Liver (tissue), 8 donors: ENCODE measurements at regions not wholly inside any gene's neighbourhood (a gene's known extent, or its start where the extent isn't known, plus 50 kb on each side); places are given as distances from the start of the nearest gene placed in this dataset.

Experiments used
- DNase-seq: peaks from one replicate; pipeline ENCODE4 v3.0.0-alpha.2; 2017; ENCODE audit warnings: low spot score
- H3K27ac ChIP-seq, 2 donors: one replicate each; pipeline ENCODE4 v1.7.0; 2013; ENCODE audit warnings: inconsistent platforms in 2 of 2, low read length in 2 of 2, control low read depth in 1 of 2, low read depth in 1 of 2, mild to moderate bottlenecking in 1 of 2
- H3K27me3 ChIP-seq, 4 donors: one replicate each; pipeline versions ENCODE4 v1.6.1 to v1.7.0; 2013; ENCODE audit warnings: low read length in 3 of 4, inconsistent platforms in 1 of 4, mild to moderate bottlenecking in 1 of 4, moderate library complexity in 1 of 4; ENCODE audit not compliant: control insufficient read depth in 4 of 4, insufficient read depth in 4 of 4
- H3K36me3 ChIP-seq, 4 donors: one replicate each; pipeline versions ENCODE4 v1.6.1 to v1.7.0; 2013; ENCODE audit warnings: low read length in 3 of 4, mild to moderate bottlenecking in 3 of 4, low read depth in 1 of 4, moderate library complexity in 1 of 4; ENCODE audit not compliant: control insufficient read depth in 4 of 4, insufficient read depth in 3 of 4
- H3K4me1 ChIP-seq, 4 donors: one replicate each; pipeline versions ENCODE4 v1.6.1 to v1.7.0; 2013; ENCODE audit warnings: low read length in 3 of 4, mild to moderate bottlenecking in 3 of 4, moderate library complexity in 1 of 4; ENCODE audit not compliant: control insufficient read depth in 4 of 4, insufficient read depth in 4 of 4
- H3K4me3 ChIP-seq, 3 donors: one replicate each; pipeline versions ENCODE4 v1.6.1 to v1.7.0; 2013; ENCODE audit warnings: low read length in 3 of 3, control low read depth in 1 of 3, low read depth in 1 of 3, mild to moderate bottlenecking in 1 of 3
- H3K9ac ChIP-seq, 2 donors: one replicate each; pipeline ENCODE4 v1.7.0; 2013; ENCODE audit warnings: low read length in 2 of 2, mild to moderate bottlenecking in 2 of 2, moderate library complexity in 2 of 2, control low read depth in 1 of 2, low read depth in 1 of 2
- H3K9me3 ChIP-seq, 4 donors: one replicate each; pipeline versions ENCODE4 v1.6.1 to v1.7.0; 2013; ENCODE audit warnings: low read length in 3 of 4; ENCODE audit not compliant: control insufficient read depth in 4 of 4
- EGR1 ChIP-seq, 2 donors: IDR thresholded peaks; 2 replicates each; pipeline ENCODE4 v1.6.1; 2016 to 2018; ENCODE audit warnings: antibody characterized with exemption in 2 of 2, low read depth in 2 of 2
- FOXA1 ChIP-seq: IDR thresholded peaks from 2 replicates; pipeline ENCODE4 v1.6.1; 2016; ENCODE audit warnings: antibody characterized with exemption
- FOXA2 ChIP-seq: IDR thresholded peaks from 2 replicates; pipeline ENCODE4 v1.6.1; 2016; ENCODE audit warnings: antibody characterized with exemption
- GABPA ChIP-seq, 2 donors: IDR thresholded peaks in 1 of 2; conservative IDR thresholded peaks in 1 of 2; 2 replicates each; pipeline ENCODE4 v1.6.1; 2016; ENCODE audit warnings: antibody characterized with exemption in 2 of 2, mild to moderate bottlenecking in 1 of 2, moderate library complexity in 1 of 2
- HNF4A ChIP-seq, 2 donors: conservative IDR thresholded peaks; 2 replicates each; pipeline ENCODE4 v1.6.1; 2016; ENCODE audit warnings: antibody characterized with exemption in 2 of 2, mild to moderate bottlenecking in 2 of 2
- HNF4G ChIP-seq: IDR thresholded peaks from 2 replicates; pipeline ENCODE4 v1.6.1; 2016; ENCODE audit warnings: antibody characterized with exemption
- JUND ChIP-seq, 2 donors: IDR thresholded peaks; 2 replicates each; pipeline ENCODE4 v1.6.1; 2016; ENCODE audit warnings: antibody characterized with exemption in 2 of 2
- NR2F2 ChIP-seq: IDR thresholded peaks from 2 replicates; pipeline ENCODE4 v1.6.1; 2016; ENCODE audit warnings: antibody characterized with exemption
- RAD21 ChIP-seq, 2 donors: IDR thresholded peaks; 2 replicates each; pipeline ENCODE4 v1.6.1; 2016; ENCODE audit warnings: antibody characterized with exemption in 2 of 2, mild to moderate bottlenecking in 2 of 2
- RXRA ChIP-seq, 2 donors: IDR thresholded peaks; 2 replicates each; pipeline ENCODE4 v1.6.1; 2017 to 2018; ENCODE audit warnings: antibody characterized with exemption in 2 of 2, mild to moderate bottlenecking in 1 of 2
- SP1 ChIP-seq: IDR thresholded peaks from 2 replicates; pipeline ENCODE4 v1.6.1; 2018; ENCODE audit warnings: antibody characterized with exemption, mild to moderate bottlenecking
- TAF1 ChIP-seq: conservative IDR thresholded peaks from 2 replicates; pipeline ENCODE4 v1.6.1; 2016; ENCODE audit warnings: antibody characterized with exemption, mild to moderate bottlenecking
- YY1 ChIP-seq: IDR thresholded peaks from 2 replicates; pipeline ENCODE4 v1.6.1; 2016; ENCODE audit warnings: antibody characterized with exemption, mild to moderate bottlenecking
- WGBS: extraction: QIAGEN DNeasy Blood & Tissue Kit; methylation state at CpG from one replicate; pipeline ENCODE4 v1.1.7; 2013; 5-methylcytosine and 5-hydroxymethylcytosine counted together
- TF ChIP-seq, protein P1 (sequence below): IDR thresholded peaks from 2 replicates; pipeline ENCODE4 v1.6.1; 2016; ENCODE audit warnings: antibody characterized with exemption
- TF ChIP-seq, protein P2 (sequence below): fragments of 150-350 bp; IDR thresholded peaks from 2 replicates; pipeline ENCODE4 v1.5.1; 2017; ENCODE audit warnings: improper control_type of control experiment, low read depth, low read length; ENCODE audit not compliant: missing input control
- TF ChIP-seq, protein P3 (sequence below): IDR thresholded peaks from 2 replicates; pipeline ENCODE4 v1.6.1; 2016; ENCODE audit warnings: antibody characterized with exemption
- TF ChIP-seq, protein P4 (sequence below): IDR thresholded peaks from 2 replicates; pipeline ENCODE4 v1.6.1; 2016; ENCODE audit warnings: antibody characterized with exemption, mild to moderate bottlenecking
- TF ChIP-seq, protein P5 (sequence below): IDR thresholded peaks from 2 replicates; pipeline ENCODE4 v1.6.1; 2016; ENCODE audit warnings: antibody characterized with exemption
- donor health status: healthy.
- donor health status: healthy.
- donor health status: healthy.
- donor health status: healthy.
- donor health status: healthy.

DNA sequence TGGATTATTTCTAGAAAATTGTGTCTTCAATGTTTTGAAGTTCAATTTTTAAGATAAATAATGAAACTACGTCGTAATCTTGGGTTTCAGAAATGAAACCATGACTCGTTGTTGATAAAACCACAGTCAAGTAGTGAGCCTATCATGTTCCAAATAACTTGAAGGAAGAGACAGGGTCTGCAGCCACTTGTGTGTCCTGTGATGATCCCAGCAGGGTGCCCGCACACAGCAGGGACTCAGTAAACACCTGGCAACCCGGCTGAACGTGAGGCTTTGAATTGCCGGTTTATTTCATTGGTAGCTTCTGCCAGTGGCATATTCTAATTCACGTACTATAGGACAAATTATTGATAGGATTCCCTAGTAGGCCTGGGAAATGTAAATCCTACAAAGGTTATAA, 679.6 kb downstream of the IRX1 start:
- H3K4me1 ChIP-seq = no peaks in the 10 kb centered on the region
- no peak for DNase-seq
- TF ChIP-seq EGR1 (IDR thresholded peaks at IDR 0.05; ENCODE audit: low read depth in 2 of 2) (no peak), HNF4G (no peak), SP1 (no peak), HNF4A (conservative IDR thresholded peaks at IDR 0.05) (no peak), YY1 (no peak), JUND (IDR thresholded peaks at IDR 0.05) (no peak), NR2F2 (no peak), TAF1 (no peak), RXRA (IDR thresholded peaks at IDR 0.05) (no peak), RAD21 (IDR thresholded peaks at IDR 0.05) (no peak)
- TF ChIP-seq, protein P1, sequence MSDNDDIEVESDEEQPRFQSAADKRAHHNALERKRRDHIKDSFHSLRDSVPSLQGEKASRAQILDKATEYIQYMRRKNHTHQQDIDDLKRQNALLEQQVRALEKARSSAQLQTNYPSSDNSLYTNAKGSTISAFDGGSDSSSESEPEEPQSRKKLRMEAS = no peak
- TF ChIP-seq, protein P2, sequence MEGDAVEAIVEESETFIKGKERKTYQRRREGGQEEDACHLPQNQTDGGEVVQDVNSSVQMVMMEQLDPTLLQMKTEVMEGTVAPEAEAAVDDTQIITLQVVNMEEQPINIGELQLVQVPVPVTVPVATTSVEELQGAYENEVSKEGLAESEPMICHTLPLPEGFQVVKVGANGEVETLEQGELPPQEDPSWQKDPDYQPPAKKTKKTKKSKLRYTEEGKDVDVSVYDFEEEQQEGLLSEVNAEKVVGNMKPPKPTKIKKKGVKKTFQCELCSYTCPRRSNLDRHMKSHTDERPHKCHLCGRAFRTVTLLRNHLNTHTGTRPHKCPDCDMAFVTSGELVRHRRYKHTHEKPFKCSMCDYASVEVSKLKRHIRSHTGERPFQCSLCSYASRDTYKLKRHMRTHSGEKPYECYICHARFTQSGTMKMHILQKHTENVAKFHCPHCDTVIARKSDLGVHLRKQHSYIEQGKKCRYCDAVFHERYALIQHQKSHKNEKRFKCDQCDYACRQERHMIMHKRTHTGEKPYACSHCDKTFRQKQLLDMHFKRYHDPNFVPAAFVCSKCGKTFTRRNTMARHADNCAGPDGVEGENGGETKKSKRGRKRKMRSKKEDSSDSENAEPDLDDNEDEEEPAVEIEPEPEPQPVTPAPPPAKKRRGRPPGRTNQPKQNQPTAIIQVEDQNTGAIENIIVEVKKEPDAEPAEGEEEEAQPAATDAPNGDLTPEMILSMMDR = no peak
- WGBS = 41% methylated on average over 8 of the region's 8 CpGs
- no peak overlapping the region for H3K9ac ChIP-seq
- no peaks in the 10 kb centered on the region for H3K27me3 ChIP-seq
- no peak overlapping the region for H3K27ac ChIP-seq
- H3K4me3 ChIP-seq = no peak overlapping the region
- no peaks in the 10 kb centered on the region for H3K36me3 ChIP-seq
- H3K9me3 ChIP-seq = peaks cover 1 to 5% (median 2%) of the 10 kb centered on the region in 4 donors

DNA sequence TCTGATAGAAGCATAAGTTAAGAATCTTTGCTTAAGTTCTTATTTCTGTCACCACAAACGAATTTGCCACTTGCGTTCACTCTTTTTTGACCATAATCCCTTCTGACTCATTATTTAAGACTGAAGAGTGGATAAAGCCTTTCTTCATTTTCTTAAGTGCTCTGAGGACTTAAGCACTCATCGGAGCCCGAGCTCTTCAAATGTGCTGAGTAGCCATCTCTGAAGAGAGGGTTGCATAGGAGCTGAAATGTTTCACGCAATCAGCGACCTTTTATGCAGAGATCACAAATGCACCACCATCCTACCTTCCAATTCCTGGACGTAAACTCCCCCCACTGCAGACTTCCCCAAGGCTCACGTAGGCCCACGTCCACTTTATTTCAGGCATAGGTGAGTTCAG, 699.2 kb downstream of the IRX1 start:
- H3K9me3 ChIP-seq = peaks cover 0 to 1% (median 0%) of the 10 kb centered on the region in 4 donors
- 67% methylated on average over 9 of the region's 9 CpGs for WGBS
- H3K27ac ChIP-seq = no peak overlapping the region
- H3K4me3 ChIP-seq = no peak overlapping the region
- H3K27me3 ChIP-seq = peaks cover 0 to 3% (median 0%) of the 10 kb centered on the region in 4 donors
- H3K4me1 ChIP-seq = no peaks in the 10 kb centered on the region
- H3K36me3 ChIP-seq = no peaks in the 10 kb centered on the region
- no peak for DNase-seq
- TF ChIP-seq EGR1 (IDR thresholded peaks at IDR 0.05; ENCODE audit: low read depth in 2 of 2) = no peak
- no peak for TF ChIP-seq FOXA1
- TF ChIP-seq HNF4A (conservative IDR thresholded peaks at IDR 0.05) = no peak
- no peak for TF ChIP-seq YY1
- TF ChIP-seq, protein P3, sequence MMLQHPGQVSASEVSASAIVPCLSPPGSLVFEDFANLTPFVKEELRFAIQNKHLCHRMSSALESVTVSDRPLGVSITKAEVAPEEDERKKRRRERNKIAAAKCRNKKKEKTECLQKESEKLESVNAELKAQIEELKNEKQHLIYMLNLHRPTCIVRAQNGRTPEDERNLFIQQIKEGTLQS = no peak
- TF ChIP-seq, protein P4, sequence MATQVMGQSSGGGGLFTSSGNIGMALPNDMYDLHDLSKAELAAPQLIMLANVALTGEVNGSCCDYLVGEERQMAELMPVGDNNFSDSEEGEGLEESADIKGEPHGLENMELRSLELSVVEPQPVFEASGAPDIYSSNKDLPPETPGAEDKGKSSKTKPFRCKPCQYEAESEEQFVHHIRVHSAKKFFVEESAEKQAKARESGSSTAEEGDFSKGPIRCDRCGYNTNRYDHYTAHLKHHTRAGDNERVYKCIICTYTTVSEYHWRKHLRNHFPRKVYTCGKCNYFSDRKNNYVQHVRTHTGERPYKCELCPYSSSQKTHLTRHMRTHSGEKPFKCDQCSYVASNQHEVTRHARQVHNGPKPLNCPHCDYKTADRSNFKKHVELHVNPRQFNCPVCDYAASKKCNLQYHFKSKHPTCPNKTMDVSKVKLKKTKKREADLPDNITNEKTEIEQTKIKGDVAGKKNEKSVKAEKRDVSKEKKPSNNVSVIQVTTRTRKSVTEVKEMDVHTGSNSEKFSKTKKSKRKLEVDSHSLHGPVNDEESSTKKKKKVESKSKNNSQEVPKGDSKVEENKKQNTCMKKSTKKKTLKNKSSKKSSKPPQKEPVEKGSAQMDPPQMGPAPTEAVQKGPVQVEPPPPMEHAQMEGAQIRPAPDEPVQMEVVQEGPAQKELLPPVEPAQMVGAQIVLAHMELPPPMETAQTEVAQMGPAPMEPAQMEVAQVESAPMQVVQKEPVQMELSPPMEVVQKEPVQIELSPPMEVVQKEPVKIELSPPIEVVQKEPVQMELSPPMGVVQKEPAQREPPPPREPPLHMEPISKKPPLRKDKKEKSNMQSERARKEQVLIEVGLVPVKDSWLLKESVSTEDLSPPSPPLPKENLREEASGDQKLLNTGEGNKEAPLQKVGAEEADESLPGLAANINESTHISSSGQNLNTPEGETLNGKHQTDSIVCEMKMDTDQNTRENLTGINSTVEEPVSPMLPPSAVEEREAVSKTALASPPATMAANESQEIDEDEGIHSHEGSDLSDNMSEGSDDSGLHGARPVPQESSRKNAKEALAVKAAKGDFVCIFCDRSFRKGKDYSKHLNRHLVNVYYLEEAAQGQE = no peak
- TF ChIP-seq NR2F2 = no peak
- TF ChIP-seq FOXA2 = no peak
- no peak for TF ChIP-seq TAF1
- no peak for TF ChIP-seq GABPA (IDR thresholded peaks at IDR 0.05 in 1 of 2, conservative IDR thresholded peaks at IDR 0.05 in 1 of 2)
- TF ChIP-seq JUND (IDR thresholded peaks at IDR 0.05) = no peak
- TF ChIP-seq HNF4G = no peak
- TF ChIP-seq RAD21 (IDR thresholded peaks at IDR 0.05) = no peak
- no peak for TF ChIP-seq RXRA (IDR thresholded peaks at IDR 0.05)
- TF ChIP-seq, protein P2 = no peak
- TF ChIP-seq, protein P5, sequence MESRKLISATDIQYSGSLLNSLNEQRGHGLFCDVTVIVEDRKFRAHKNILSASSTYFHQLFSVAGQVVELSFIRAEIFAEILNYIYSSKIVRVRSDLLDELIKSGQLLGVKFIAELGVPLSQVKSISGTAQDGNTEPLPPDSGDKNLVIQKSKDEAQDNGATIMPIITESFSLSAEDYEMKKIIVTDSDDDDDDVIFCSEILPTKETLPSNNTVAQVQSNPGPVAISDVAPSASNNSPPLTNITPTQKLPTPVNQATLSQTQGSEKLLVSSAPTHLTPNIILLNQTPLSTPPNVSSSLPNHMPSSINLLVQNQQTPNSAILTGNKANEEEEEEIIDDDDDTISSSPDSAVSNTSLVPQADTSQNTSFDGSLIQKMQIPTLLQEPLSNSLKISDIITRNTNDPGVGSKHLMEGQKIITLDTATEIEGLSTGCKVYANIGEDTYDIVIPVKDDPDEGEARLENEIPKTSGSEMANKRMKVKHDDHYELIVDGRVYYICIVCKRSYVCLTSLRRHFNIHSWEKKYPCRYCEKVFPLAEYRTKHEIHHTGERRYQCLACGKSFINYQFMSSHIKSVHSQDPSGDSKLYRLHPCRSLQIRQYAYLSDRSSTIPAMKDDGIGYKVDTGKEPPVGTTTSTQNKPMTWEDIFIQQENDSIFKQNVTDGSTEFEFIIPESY = no peak
- TF ChIP-seq SP1 = no peak
- TF ChIP-seq, protein P1 = no peak
- H3K9ac ChIP-seq = no peak overlapping the region
